H1 (cell line): ENCODE measurements at regions not wholly inside any gene's neighbourhood (a gene's known extent, or its start where the extent isn't known, plus 50 kb on each side); places are given as distances from the start of the nearest gene placed in this dataset.

Experiments
- CTCF ChIA-PET: fragments of 300-600 bp; sonication (Branson Sonifier 250); formaldehyde crosslinking; loops from one replicate; lab custom pipeline; 2021; ENCODE audit not compliant: partially characterized antibody; lab: Charles Lee
- POLR2A ChIA-PET: fragments of 300-600 bp; sonication (Branson Sonifier 250); formaldehyde crosslinking; loops from one replicate; lab custom pipeline; 2021; ENCODE audit warnings: inconsistent platforms; ENCODE audit not compliant: partially characterized antibody; lab: Charles Lee
- DNase-seq, 2 experiments: peaks; one replicate each; pipeline versions ENCODE4 v3.0.0 to v3.0.0-alpha.2; 2010 to 2022; ENCODE audit warnings: low spot score in 2 of 2, low read depth in 1 of 2, mixed read lengths in 1 of 2
- FAIRE-seq: peaks from 2 replicates; lab custom pipeline; 2011; peaks lifted over from hg19 to GRCh38; lab: Jason Lieb, UNC
- H2AFZ ChIP-seq: 2 replicates; pipeline ENCODE4 v1.8.1; 2012; ENCODE audit warnings: low read length, inconsistent platforms
- H2AK5ac ChIP-seq: 2 replicates; pipeline ENCODE4 v1.6.1; 2013; ENCODE audit warnings: low read depth, low read length
- H2BK120ac ChIP-seq: replicated peaks from 2 replicates; pipeline ENCODE3; 2013; ENCODE audit warnings: low read depth, low read length, inconsistent platforms
- H2BK12ac ChIP-seq: 2 replicates; pipeline ENCODE4 v1.6.1; 2013; ENCODE audit warnings: low read depth, low read length
- H2BK15ac ChIP-seq: 2 replicates; pipeline ENCODE4 v1.6.1; 2013; ENCODE audit warnings: low read length
- H2BK20ac ChIP-seq: 2 replicates; pipeline ENCODE4 v1.6.1; 2013; ENCODE audit warnings: low read length
- H2BK5ac ChIP-seq: 2 replicates; pipeline ENCODE4 v1.6.1; 2013; ENCODE audit warnings: low read depth, low read length
- H3K14ac ChIP-seq: 2 replicates; pipeline ENCODE4 v1.6.1; 2013; ENCODE audit warnings: inconsistent platforms; ENCODE audit not compliant: insufficient read length
- H3K18ac ChIP-seq: 2 replicates; pipeline ENCODE4 v1.6.1; 2013; ENCODE audit warnings: low read length; ENCODE audit errors: extremely low read depth
- H3K23ac ChIP-seq: 2 replicates; pipeline ENCODE4 v1.6.1; 2013; ENCODE audit warnings: inconsistent platforms; ENCODE audit not compliant: insufficient read length
- H3K23me2 ChIP-seq: 2 replicates; pipeline ENCODE4 v1.6.1; 2013; ENCODE audit warnings: low read depth, low read length
- H3K27ac ChIP-seq: 2 replicates; pipeline ENCODE4 v1.6.1; 2011; ENCODE audit warnings: low read depth, low read length, inconsistent platforms
- H3K27me3 ChIP-seq, 4 experiments: replicated peaks in 1 of 4; 1 replicate in 1 of 4; 2 replicates in 3 of 4; pipeline versions ENCODE4 v1.6.1 to v1.8.1; 2011 to 2013; ENCODE audit warnings: low read length in 3 of 4, mild to moderate bottlenecking in 3 of 4, inconsistent platforms in 2 of 4, mixed read lengths in 2 of 4, moderate library complexity in 1 of 4; ENCODE audit not compliant: control insufficient read depth in 3 of 4, insufficient read depth in 3 of 4; ENCODE audit errors: extremely low read depth in 1 of 4
- H3K36me3 ChIP-seq, 4 experiments: 2 replicates each; pipeline versions ENCODE4 v1.6.1 to v1.8.1; 2011 to 2013; ENCODE audit warnings: mild to moderate bottlenecking in 4 of 4, low read length in 3 of 4, moderate library complexity in 2 of 4, control low read depth in 1 of 4, inconsistent platforms in 1 of 4; ENCODE audit not compliant: insufficient read depth in 4 of 4, control insufficient read depth in 2 of 4
- H3K4ac ChIP-seq: replicated peaks from 2 replicates; pipeline ENCODE3; 2013; ENCODE audit warnings: low read length, low read depth, mixed read lengths, inconsistent platforms; ENCODE audit not compliant: insufficient read length
- H3K4me1 ChIP-seq, 4 experiments: replicated peaks in 1 of 4; 1 replicate in 1 of 4; 2 replicates in 3 of 4; pipeline versions ENCODE4 v1.6.1 to v1.8.1; 2011 to 2013; ENCODE audit warnings: low read length in 3 of 4, inconsistent platforms in 2 of 4, mixed read lengths in 1 of 4; ENCODE audit not compliant: insufficient read depth in 4 of 4, control insufficient read depth in 3 of 4
- H3K4me2 ChIP-seq, 2 experiments: 2 replicates each; pipeline versions ENCODE4 v1.6.1 to v1.8.1; 2011 to 2013; ENCODE audit warnings: low read depth in 2 of 2, low read length in 2 of 2, control low read depth in 1 of 2, inconsistent platforms in 1 of 2, mild to moderate bottlenecking in 1 of 2; ENCODE audit not compliant: insufficient read depth in 1 of 2
- H3K4me3 ChIP-seq, 4 experiments: fragments of 200-600, 300-600 bp in 1 of 4; sonication (generic), shearing (Covaris generic), sonication (Bioruptor Twin) in 1 of 4; 2 replicates each; pipeline versions ENCODE4 v1.5.1 to v1.8.1; 2011 to 2016; ENCODE audit warnings: low read length in 4 of 4, low read depth in 3 of 4, control low read depth in 2 of 4, inconsistent platforms in 2 of 4, mild to moderate bottlenecking in 2 of 4, mixed read lengths in 1 of 4, moderate library complexity in 1 of 4; ENCODE audit not compliant: insufficient read depth in 2 of 4; ENCODE audit errors: extremely low read depth in 1 of 4
- H3K56ac ChIP-seq: replicated peaks from 2 replicates; pipeline ENCODE3; 2013; ENCODE audit warnings: low read depth, mild to moderate bottlenecking, mixed read lengths, low read length, inconsistent platforms; ENCODE audit not compliant: insufficient read length
- H3K79me1 ChIP-seq: 2 replicates; pipeline ENCODE4 v1.6.1; 2013; ENCODE audit warnings: low read depth, low read length, control low read depth
- H3K79me2 ChIP-seq, 2 experiments: 2 replicates each; pipeline versions ENCODE4 v1.6.1 to v1.8.1; 2012 to 2013; ENCODE audit warnings: low read length in 2 of 2, mild to moderate bottlenecking in 2 of 2, inconsistent platforms in 1 of 2; ENCODE audit not compliant: insufficient read depth in 2 of 2, control insufficient read depth in 1 of 2
- H3K9ac ChIP-seq, 4 experiments: replicated peaks in 1 of 4; 1 replicate in 1 of 4; 2 replicates in 3 of 4; pipeline versions ENCODE4 v1.6.1 to v1.8.1; 2011 to 2013; ENCODE audit warnings: low read depth in 3 of 4, low read length in 3 of 4, control low read depth in 2 of 4, mild to moderate bottlenecking in 2 of 4, moderate library complexity in 2 of 4, inconsistent platforms in 1 of 4; ENCODE audit errors: extremely low read depth in 1 of 4
- H3K9me3 ChIP-seq, 2 experiments: 2 replicates each; pipeline versions ENCODE4 v1.6.1 to v1.8.1; 2012 to 2013; ENCODE audit warnings: mild to moderate bottlenecking in 2 of 2, moderate library complexity in 2 of 2, control low read depth in 1 of 2, inconsistent platforms in 1 of 2, low read depth in 1 of 2, low read length in 1 of 2, mixed read lengths in 1 of 2; ENCODE audit not compliant: insufficient read depth in 2 of 2
- H4K20me1 ChIP-seq, 2 experiments: replicated peaks in 1 of 2; 2 replicates each; pipeline versions ENCODE3 to v1.8.1; 2011 to 2013; ENCODE audit warnings: inconsistent platforms in 2 of 2, low read length in 2 of 2, mild to moderate bottlenecking in 1 of 2; ENCODE audit not compliant: insufficient read depth in 2 of 2, control insufficient read depth in 1 of 2
- H4K5ac ChIP-seq: 2 replicates; pipeline ENCODE4 v1.6.1; 2013; ENCODE audit warnings: low read length, low read depth, mixed read lengths, inconsistent platforms; ENCODE audit not compliant: insufficient read length
- H4K8ac ChIP-seq: 2 replicates; pipeline ENCODE4 v1.8.0; 2013; ENCODE audit warnings: mild to moderate bottlenecking, moderate library complexity, low read length, inconsistent platforms; ENCODE audit not compliant: insufficient read depth; ENCODE audit errors: extremely low read depth
- H4K91ac ChIP-seq: replicated peaks from 2 replicates; pipeline ENCODE3; 2013; ENCODE audit warnings: low read length, mixed read lengths, inconsistent platforms; ENCODE audit not compliant: insufficient read length
- CBX5 ChIP-seq: fragments of 300-800, 300-1000 bp; sonication (generic); IDR thresholded peaks from 2 replicates; pipeline ENCODE4 v1.7.1; 2016; ENCODE audit warnings: antibody characterized with exemption, low read length, low read depth
- CBX8 ChIP-seq: fragments of 300-800, 300-1000 bp; sonication (generic); IDR thresholded peaks from 2 replicates; pipeline ENCODE4 v1.7.1; 2016; ENCODE audit warnings: low read depth, low read length, borderline replicate concordance
- GTF2F1 ChIP-seq: IDR thresholded peaks from 2 replicates; pipeline ENCODE4 v1.6.1; 2012; ENCODE audit warnings: low read depth, low read length, improper control_type of control experiment, borderline replicate concordance
- KDM5A ChIP-seq: fragments of 200-600 bp; IDR thresholded peaks from 2 replicates; pipeline ENCODE4 v1.7.1; 2012; ENCODE audit warnings: mild to moderate bottlenecking, low read length, inconsistent platforms, mixed read lengths
- SP1 ChIP-seq: IDR thresholded peaks from 2 replicates; pipeline ENCODE4 v1.6.1; 2011; ENCODE audit warnings: low read depth, low read length
- WGBS, 2 experiments: shearing (Covaris generic) in 1 of 2; methylation state at CpG; one replicate each; pipeline versions ENCODE4 v1.1.6 to v1.1.7; 2013 to 2015; ENCODE audit warnings: low lambda C conversion rate in 2 of 2, mixed read lengths in 2 of 2, inconsistent platforms in 1 of 2, low coverage in 1 of 2, missing lambda C conversion rate in 1 of 2; ENCODE audit not compliant: insufficient replicate concordance in 2 of 2, insufficient coverage in 1 of 2, insufficient read length in 1 of 2; ENCODE audit errors: extremely low coverage in 1 of 2, missing lambda C conversion rate in 1 of 2; 5-methylcytosine and 5-hydroxymethylcytosine counted together

GRCh38 chrX:74090049-74090448, 213.9 kb upstream of the ZCCHC13 start:
- Histone ChIP-seq H3K79me1 (no peaks in the 10 kb centered on the region), H3K4me1 (no peaks in the 10 kb centered on the region), H3K27me3 (no peaks in the 10 kb centered on the region), H4K91ac (no peak overlapping the region), H3K14ac (no peak overlapping the region), H4K20me1 (no peaks in the 10 kb centered on the region), H3K9ac (no peak overlapping the region), H3K27ac (no peak overlapping the region), H3K18ac (no peak overlapping the region), H2BK5ac (no peak overlapping the region), H3K9me3 (peaks cover 9 to 11% of the 10 kb centered on the region in 2 experiments), H4K5ac (no peak overlapping the region), H2AK5ac (no peak overlapping the region), H3K23me2 (no peaks in the 10 kb centered on the region), H3K36me3 (no peaks in the 10 kb centered on the region), H3K4me3 (no peak overlapping the region), H3K4ac (no peak overlapping the region), H3K79me2 (no peaks in the 10 kb centered on the region), H3K23ac (no peak overlapping the region), H2BK20ac (no peak overlapping the region), H3K56ac (no peak overlapping the region), H3K4me2 (no peak overlapping the region), H2BK120ac (no peak overlapping the region), H2BK12ac (no peak overlapping the region), H2BK15ac (no peak overlapping the region), H2AFZ (no peak overlapping the region), H4K8ac (no peak overlapping the region)
- ChIA-PET CTCF (no interaction called here), POLR2A (no interaction called here)
- WGBS, 2 experiments, result 94% methylated on average over 3 of the region's 3 CpGs; no CpG with 5 or more reads in 1 of the 2 experiments
- DNase-seq (no peak), FAIRE-seq (no peak)
- TF ChIP-seq SP1 (no peak), CBX5 (no peak), KDM5A (no peak), CBX8 (no peak), GTF2F1 (no peak)
